H9 (cell line): ENCODE measurements at regions not wholly inside any gene's neighbourhood (a gene's known extent, or its start where the extent isn't known, plus 50 kb on each side); places are given as distances from the start of the nearest gene placed in this dataset.

Experiments used
- DNase-seq: peaks from one replicate; pipeline ENCODE4 v3.0.0-alpha.2; 2017
- H2AFZ ChIP-seq: one replicate; pipeline ENCODE4 v1.6.1; 2013; ENCODE audit warnings: mild to moderate bottlenecking, low read length, control low read depth, moderate library complexity
- H2AK5ac ChIP-seq: 2 replicates; pipeline ENCODE4 v1.6.1; 2013; ENCODE audit warnings: low read length, control low read depth, mixed read lengths; ENCODE audit not compliant: insufficient read length
- H2BK120ac ChIP-seq: one replicate; pipeline ENCODE4 v1.6.1; 2013; ENCODE audit warnings: low read depth, mild to moderate bottlenecking, low read length, control low read depth, inconsistent platforms; ENCODE audit not compliant: poor library complexity, severe bottlenecking
- H2BK12ac ChIP-seq: 2 replicates; pipeline ENCODE4 v1.6.1; 2013; ENCODE audit warnings: low read length, control low read depth, mixed read lengths, low read depth; ENCODE audit not compliant: insufficient read length
- H2BK15ac ChIP-seq: 2 replicates; pipeline ENCODE4 v1.6.1; 2013; ENCODE audit warnings: low read depth, low read length, control low read depth
- H2BK20ac ChIP-seq: one replicate; pipeline ENCODE4 v1.6.1; 2013; ENCODE audit warnings: low read depth, mild to moderate bottlenecking, low read length, control low read depth, inconsistent platforms; ENCODE audit not compliant: poor library complexity, severe bottlenecking
- H2BK5ac ChIP-seq: 2 replicates; pipeline ENCODE4 v1.6.1; 2013; ENCODE audit warnings: low read length, control low read depth, mixed read lengths; ENCODE audit not compliant: insufficient read length
- H3K14ac ChIP-seq: 2 replicates; pipeline ENCODE4 v1.6.1; 2013; ENCODE audit warnings: low read length, control low read depth; ENCODE audit not compliant: insufficient read depth
- H3K18ac ChIP-seq: 2 replicates; pipeline ENCODE4 v1.6.1; 2013; ENCODE audit warnings: low read depth, mild to moderate bottlenecking, mixed read lengths, low read length, control low read depth; ENCODE audit not compliant: insufficient read length
- H3K23ac ChIP-seq: 2 replicates; pipeline ENCODE4 v1.6.1; 2013; ENCODE audit warnings: low read length, control low read depth, mixed read lengths, low read depth; ENCODE audit not compliant: insufficient read length
- H3K23me2 ChIP-seq: 2 replicates; pipeline ENCODE4 v1.6.1; 2013; ENCODE audit warnings: low read depth, mild to moderate bottlenecking, mixed read lengths, low read length, control low read depth; ENCODE audit not compliant: insufficient read length, poor library complexity, severe bottlenecking
- H3K27ac ChIP-seq: 2 replicates; pipeline ENCODE4 v1.5.1; 2013; ENCODE audit warnings: low read length, control low read depth, mixed read lengths, low read depth; ENCODE audit not compliant: insufficient read length
- H3K27me3 ChIP-seq: 2 replicates; pipeline ENCODE4 v1.6.1; 2013; ENCODE audit warnings: low read length, control low read depth, inconsistent platforms; ENCODE audit not compliant: insufficient read depth
- H3K4ac ChIP-seq: 2 replicates; pipeline ENCODE4 v1.6.1; 2013; ENCODE audit warnings: low read depth, mild to moderate bottlenecking, control low read depth, inconsistent platforms, low read length, moderate library complexity
- H3K4me1 ChIP-seq: 2 replicates; pipeline ENCODE4 v1.6.1; 2013; ENCODE audit warnings: low read length, control low read depth, inconsistent platforms; ENCODE audit not compliant: insufficient read depth
- H3K4me2 ChIP-seq: 2 replicates; pipeline ENCODE4 v1.6.1; 2013; ENCODE audit warnings: low read length, control low read depth, mixed read lengths; ENCODE audit not compliant: insufficient read length, insufficient read depth
- H3K56ac ChIP-seq: 2 replicates; pipeline ENCODE4 v1.6.1; 2013; ENCODE audit warnings: low read depth, mild to moderate bottlenecking, mixed read lengths, low read length, control low read depth; ENCODE audit not compliant: insufficient read length
- H3K79me1 ChIP-seq: 2 replicates; pipeline ENCODE4 v1.6.1; 2013; ENCODE audit warnings: low read depth, mild to moderate bottlenecking, moderate library complexity, low read length, control low read depth, inconsistent platforms; ENCODE audit not compliant: insufficient read depth, poor library complexity, severe bottlenecking
- H3K79me2 ChIP-seq: 2 replicates; pipeline ENCODE4 v1.6.1; 2013; ENCODE audit warnings: low read length, control low read depth, inconsistent platforms; ENCODE audit not compliant: insufficient read depth
- H3K9ac ChIP-seq: 2 replicates; pipeline ENCODE4 v1.6.1; 2013; ENCODE audit warnings: low read length, control low read depth, mixed read lengths; ENCODE audit not compliant: insufficient read length; ENCODE audit errors: extremely low read depth
- H3K9me3 ChIP-seq: one replicate; pipeline ENCODE4 v1.6.1; 2013; ENCODE audit warnings: low read depth, low read length, inconsistent platforms; ENCODE audit not compliant: control insufficient read depth
- H3T11ph ChIP-seq: one replicate; pipeline ENCODE4 v1.6.1; 2013; ENCODE audit warnings: mild to moderate bottlenecking, low read length, control low read depth, inconsistent platforms
- H4K20me1 ChIP-seq: one replicate; pipeline ENCODE4 v1.6.1; 2013; ENCODE audit not compliant: control insufficient read depth, insufficient read length, insufficient read depth
- H4K5ac ChIP-seq: 2 replicates; pipeline ENCODE4 v1.6.1; 2013; ENCODE audit warnings: low read depth, mild to moderate bottlenecking, mixed read lengths, low read length, control low read depth; ENCODE audit not compliant: insufficient read length
- H4K8ac ChIP-seq: replicated peaks from 2 replicates; pipeline ENCODE4 v1.6.1; 2013; ENCODE audit warnings: low read length, control low read depth, mixed read lengths, low read depth; ENCODE audit not compliant: insufficient read length
- H4K91ac ChIP-seq: 2 replicates; pipeline ENCODE4 v1.6.1; 2013; ENCODE audit warnings: low read depth, mild to moderate bottlenecking, moderate library complexity, mixed read lengths, low read length, control low read depth; ENCODE audit not compliant: insufficient read length
- H3K27ac Mint-ChIP-seq, 3 experiments: 2 replicates in 2 of 3; 3 replicates in 1 of 3; pipeline ENCODE4 v1.8.0; 2020 to 2021; ENCODE audit warnings: mixed read lengths in 3 of 3, mild to moderate bottlenecking in 1 of 3, moderate library complexity in 1 of 3
- H3K27me3 Mint-ChIP-seq: 2 replicates; pipeline ENCODE4 v1.8.0; 2021; ENCODE audit warnings: low read depth, mild to moderate bottlenecking, moderate library complexity, mixed read lengths
- H3K36me3 Mint-ChIP-seq, 3 experiments: 2 replicates in 2 of 3; 3 replicates in 1 of 3; pipeline ENCODE4 v1.8.0; 2020 to 2021; ENCODE audit warnings: low read depth in 3 of 3, mixed read lengths in 3 of 3; ENCODE audit not compliant: insufficient read depth in 1 of 3
- H3K4me1 Mint-ChIP-seq, 2 experiments: 2 replicates each; pipeline ENCODE4 v1.8.0; 2020; ENCODE audit warnings: mixed read lengths in 2 of 2
- H3K4me3 Mint-ChIP-seq, 2 experiments: 2 replicates in 1 of 2; 3 replicates in 1 of 2; pipeline ENCODE4 v1.8.0; 2020 to 2021; ENCODE audit warnings: mild to moderate bottlenecking in 2 of 2, mixed read lengths in 2 of 2, moderate library complexity in 1 of 2
- H3K9me3 Mint-ChIP-seq, 2 experiments: 2 replicates in 1 of 2; 3 replicates in 1 of 2; pipeline ENCODE4 v1.8.0; 2020; ENCODE audit warnings: mild to moderate bottlenecking in 2 of 2, mixed read lengths in 2 of 2, moderate library complexity in 1 of 2
- CTCF ChIP-seq: fragments of 200-600 bp; sonication (generic); conservative IDR thresholded peaks from 3 replicates; pipeline ENCODE4 v1.8.0; 2021; ENCODE audit warnings: antibody characterized with exemption, mild to moderate bottlenecking
- WGBS: extraction: QIAGEN DNeasy Blood & Tissue Kit; methylation state at CpG from one replicate; pipeline ENCODE4 v1.1.7; 2013; ENCODE audit warnings: missing lambda C conversion rate, low lambda C conversion rate, mixed read lengths; ENCODE audit not compliant: insufficient read length; ENCODE audit errors: extremely low coverage; 5-methylcytosine and 5-hydroxymethylcytosine counted together

DNA sequence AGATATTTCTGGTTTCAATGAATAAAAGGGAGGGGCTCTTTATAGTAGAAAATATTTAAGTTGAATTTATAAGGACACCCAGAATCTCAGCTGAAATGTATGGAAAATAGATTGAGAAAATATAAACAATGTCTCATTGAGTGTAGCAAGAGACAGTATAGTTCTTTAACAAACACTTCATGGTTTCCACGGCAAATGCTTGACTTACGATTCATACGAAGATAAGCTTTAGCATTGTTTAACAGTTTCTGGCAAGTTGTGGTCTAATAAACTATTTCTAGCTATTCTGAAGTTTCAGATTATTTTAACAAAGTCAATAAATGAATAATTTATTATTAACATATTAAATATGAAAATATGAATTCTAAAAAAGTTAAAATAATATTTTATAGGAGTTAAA lies 1419.4 kb downstream of the KCNT2 start:
- H2BK120ac ChIP-seq = no peak overlapping the region
- no peak overlapping the region for H3K4ac ChIP-seq
- H3K56ac ChIP-seq = no peak overlapping the region
- DNase-seq = no peak
- no peak overlapping the region for H3K9ac ChIP-seq
- no peaks in the 10 kb centered on the region for H4K20me1 ChIP-seq
- H3K27ac Mint-ChIP-seq = no peak overlapping the region
- H3K4me2 ChIP-seq = no peak overlapping the region
- H3K4me3 Mint-ChIP-seq = no peak overlapping the region
- no peaks in the 10 kb centered on the region for H3K23me2 ChIP-seq
- no peaks in the 10 kb centered on the region for H3K79me2 ChIP-seq
- H3K23ac ChIP-seq = no peak overlapping the region
- no peaks in the 10 kb centered on the region for H3K4me1 ChIP-seq
- no peak overlapping the region for H4K5ac ChIP-seq
- no peak overlapping the region for H3T11ph ChIP-seq
- no peak overlapping the region for H2BK5ac ChIP-seq
- no peak overlapping the region for H3K27ac ChIP-seq
- no peak overlapping the region for H4K8ac ChIP-seq
- H3K79me1 ChIP-seq = no peaks in the 10 kb centered on the region
- H3K27me3 Mint-ChIP-seq = no peaks in the 10 kb centered on the region; the same call in 1 of the 2 replicates
- H4K91ac ChIP-seq = no peak overlapping the region
- no peak overlapping the region for H3K14ac ChIP-seq
- H2BK15ac ChIP-seq = no peak overlapping the region
- H3K4me1 Mint-ChIP-seq = peaks cover 0 to 7% of the 10 kb centered on the region in 2 experiments; a peak in 1 of 4 replicates
- H3K27me3 ChIP-seq = no peaks in the 10 kb centered on the region
- H2BK12ac ChIP-seq = no peak overlapping the region
- H2AK5ac ChIP-seq = no peak overlapping the region
- no peaks in the 10 kb centered on the region for H3K9me3 ChIP-seq
- no peaks in the 10 kb centered on the region; a peak in 1 of 5 replicates for H3K9me3 Mint-ChIP-seq
- no CpG with 5 or more reads among the region's 3 CpGs for WGBS
- TF ChIP-seq CTCF = no peak
- H3K18ac ChIP-seq = no peak overlapping the region
- no peak overlapping the region for H2BK20ac ChIP-seq
- no peaks in the 10 kb centered on the region; a peak in 2 of 7 replicates for H3K36me3 Mint-ChIP-seq
- no peak overlapping the region for H2AFZ ChIP-seq
